ENCODE measurements at regions not wholly inside any gene's neighbourhood (a gene's known extent, or its start where the extent isn't known, plus 50 kb on each side); places are given as distances from the start of the nearest gene placed in this dataset.

DNA sequence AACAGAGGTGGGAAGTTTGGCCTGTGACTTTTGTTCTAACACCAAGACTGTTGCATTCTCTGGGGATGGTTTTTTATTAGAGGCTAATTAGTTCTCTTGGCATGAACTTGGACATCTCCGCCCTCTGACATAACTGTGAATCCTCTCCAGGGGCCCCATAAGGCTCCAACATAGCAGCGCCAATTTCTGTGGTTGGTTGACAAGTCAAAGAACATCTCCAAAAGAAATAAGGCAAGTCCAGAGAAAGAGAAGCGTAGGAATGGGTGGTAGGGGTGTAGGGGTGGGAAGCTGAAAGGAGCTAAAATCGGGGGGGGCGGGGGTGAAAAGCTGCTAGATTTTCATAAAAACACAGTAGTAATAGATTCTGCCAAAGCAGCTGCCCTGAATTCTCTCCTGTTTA is 81.0 kb upstream of the DAB2 start:
- H3K79me1 ChIP-seq (ENCODE audit: insufficient read depth, low read depth, low read length, poor library complexity, severe bottlenecking) = no peaks in the 10 kb centered on the region
- H3K4me1 ChIP-seq (ENCODE audit: insufficient read depth, low read length) = no peaks in the 10 kb centered on the region
- no peak overlapping the region for H4K5ac ChIP-seq (ENCODE audit: insufficient read length, low read depth, low read length)
- H4K91ac ChIP-seq (ENCODE audit: insufficient read length, low read depth, low read length) = no peak overlapping the region
- no peak overlapping the region for H3K9ac ChIP-seq (ENCODE audit: extremely low read depth, insufficient read length, low read length)
- H3K27ac ChIP-seq (ENCODE audit: insufficient read length, low read depth, low read length) = no peak overlapping the region
- no peak overlapping the region for H3K56ac ChIP-seq (ENCODE audit: insufficient read length, low read depth, low read length)
- no peaks in the 10 kb centered on the region for H3K23me2 ChIP-seq (ENCODE audit: insufficient read length, low read depth, low read length, poor library complexity, severe bottlenecking)
- H3K79me2 ChIP-seq (ENCODE audit: insufficient read depth, low read length) = no peaks in the 10 kb centered on the region
- H4K8ac ChIP-seq (replicated peaks; ENCODE audit: insufficient read length, low read depth, low read length) = no peak overlapping the region
- no peak overlapping the region for H3K23ac ChIP-seq (ENCODE audit: insufficient read length, low read depth, low read length)
- TF ChIP-seq CTCF (conservative IDR thresholded peaks at IDR 0.05) = no peak
- H3K18ac ChIP-seq (ENCODE audit: insufficient read length, low read depth, low read length) = no peak overlapping the region
- no peak for DNase-seq
- Mint-ChIP-seq H3K4me1 (peaks cover 0 to 2% of the 10 kb centered on the region in 2 experiments; a peak in 1 of 4 replicates), H3K9me3 (no peaks in the 10 kb centered on the region; a peak in 1 of 5 replicates), H3K4me3 (no peak overlapping the region), H3K27me3 (ENCODE audit: low read depth) (no peaks in the 10 kb centered on the region), H3K36me3 (ENCODE audit: insufficient read depth in 1 of 3, low read depth in 3 of 3) (no peaks in the 10 kb centered on the region), H3K27ac (no peak overlapping the region)
- H3K4me2 ChIP-seq (ENCODE audit: insufficient read depth, insufficient read length, low read length) = no peak overlapping the region
- no peak overlapping the region for H2BK5ac ChIP-seq (ENCODE audit: insufficient read length, low read length)
- H2BK15ac ChIP-seq (ENCODE audit: low read depth, low read length) = no peak overlapping the region
- H2BK120ac ChIP-seq (ENCODE audit: low read depth, low read length, poor library complexity, severe bottlenecking) = no peak overlapping the region
- no peak overlapping the region for H3K4ac ChIP-seq (ENCODE audit: low read depth, low read length)
- no peak overlapping the region for H3K14ac ChIP-seq (ENCODE audit: insufficient read depth, low read length)
- H4K20me1 ChIP-seq (ENCODE audit: control insufficient read depth, insufficient read depth, insufficient read length) = no peaks in the 10 kb centered on the region
- no peak overlapping the region for H3T11ph ChIP-seq (ENCODE audit: low read length)
- H3K27me3 ChIP-seq (ENCODE audit: insufficient read depth, low read length) = no peaks in the 10 kb centered on the region
- no peak overlapping the region for H2BK12ac ChIP-seq (ENCODE audit: insufficient read length, low read depth, low read length)
- WGBS (ENCODE audit: extremely low coverage, insufficient read length, low lambda C conversion rate) = no CpG with 5 or more reads among the region's 5 CpGs
- no peak overlapping the region for H2BK20ac ChIP-seq (ENCODE audit: low read depth, low read length, poor library complexity, severe bottlenecking)
- no peak overlapping the region for H2AK5ac ChIP-seq (ENCODE audit: insufficient read length, low read length)
- H3K9me3 ChIP-seq (ENCODE audit: control insufficient read depth, low read depth, low read length) = no peaks in the 10 kb centered on the region
- no peak overlapping the region for H2AFZ ChIP-seq (ENCODE audit: low read length)

Measured in H9 (cell line).